Tibial nerve (tissue), 4 donors: ENCODE measurements at regions not wholly inside any gene's neighbourhood (a gene's known extent, or its start where the extent isn't known, plus 50 kb on each side); places are given as distances from the start of the nearest gene placed in this dataset.

ENCODE experiments used
- EP300 ChIP-seq, 2 donors: sonication (generic); formaldehyde crosslinking; IDR thresholded peaks; one replicate each; pipeline ENCODE4 v1.6.1; 2017; ENCODE audit warnings: antibody characterized with exemption in 2 of 2, mild to moderate bottlenecking in 1 of 2
- POLR2A ChIP-seq, 2 donors: fragments of 450-650 bp; IDR thresholded peaks; one replicate each; pipeline ENCODE4 v1.6.1; 2017; ENCODE audit warnings: antibody characterized with exemption in 2 of 2, mild to moderate bottlenecking in 2 of 2, moderate library complexity in 2 of 2
- TF ChIP-seq, protein P1 (sequence below), 5 experiments: fragments of 200-600 bp in 3 of 5; fragments of 450-650 bp in 2 of 5; sonication (generic) in 3 of 5; IDR thresholded peaks; one replicate each; pipeline ENCODE4 v1.5.1; 2016 to 2019; ENCODE audit warnings: antibody characterized with exemption in 5 of 5, mild to moderate bottlenecking in 3 of 5, moderate library complexity in 2 of 5

- TF ChIP-seq EP300 (IDR thresholded peaks at IDR 0.05) (no peak), POLR2A (IDR thresholded peaks at IDR 0.05) (no peak)
- TF ChIP-seq, protein P1, sequence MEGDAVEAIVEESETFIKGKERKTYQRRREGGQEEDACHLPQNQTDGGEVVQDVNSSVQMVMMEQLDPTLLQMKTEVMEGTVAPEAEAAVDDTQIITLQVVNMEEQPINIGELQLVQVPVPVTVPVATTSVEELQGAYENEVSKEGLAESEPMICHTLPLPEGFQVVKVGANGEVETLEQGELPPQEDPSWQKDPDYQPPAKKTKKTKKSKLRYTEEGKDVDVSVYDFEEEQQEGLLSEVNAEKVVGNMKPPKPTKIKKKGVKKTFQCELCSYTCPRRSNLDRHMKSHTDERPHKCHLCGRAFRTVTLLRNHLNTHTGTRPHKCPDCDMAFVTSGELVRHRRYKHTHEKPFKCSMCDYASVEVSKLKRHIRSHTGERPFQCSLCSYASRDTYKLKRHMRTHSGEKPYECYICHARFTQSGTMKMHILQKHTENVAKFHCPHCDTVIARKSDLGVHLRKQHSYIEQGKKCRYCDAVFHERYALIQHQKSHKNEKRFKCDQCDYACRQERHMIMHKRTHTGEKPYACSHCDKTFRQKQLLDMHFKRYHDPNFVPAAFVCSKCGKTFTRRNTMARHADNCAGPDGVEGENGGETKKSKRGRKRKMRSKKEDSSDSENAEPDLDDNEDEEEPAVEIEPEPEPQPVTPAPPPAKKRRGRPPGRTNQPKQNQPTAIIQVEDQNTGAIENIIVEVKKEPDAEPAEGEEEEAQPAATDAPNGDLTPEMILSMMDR (IDR thresholded peaks at IDR 0.05), result no peak
These were observed 282.6 kb downstream of the NUF2 start for GRCh38 chr1:163604321-163604720.
